GM12878 (cell line): ENCODE measurements at regions not wholly inside any gene's neighbourhood (a gene's known extent, or its start where the extent isn't known, plus 50 kb on each side); places are given as distances from the start of the nearest gene placed in this dataset.

Source experiments
- ATAC-seq: fragments of 200-7000 bp; cut with Tn5 transposase; 3 replicates; pipeline ENCODE4 v1.9.1; 2020; ENCODE audit warnings: mild to moderate bottlenecking, moderate library complexity
- BruUV-seq: library from RNA; stranded (reverse); fragments of 400-500 nt; replicated peaks from 2 replicates; lab custom pipeline; 2021; lab: Mats Ljungman, UMichigan
- CTCF ChIA-PET: fragments of 300-600 bp; sonication (Branson Sonifier 250); formaldehyde crosslinking; extraction: SDS; loops from one replicate; lab custom pipeline; 2021; ENCODE audit warnings: inconsistent platforms; lab: Yijun Ruan, JAX
- POLR2A ChIA-PET: fragments of 350-600 bp; formaldehyde crosslinking; extraction: SDS; loops from one replicate; lab custom pipeline; 2021; ENCODE audit warnings: inconsistent platforms; lab: Charles Lee
- RAD21 ChIA-PET: fragments of 300-600 bp; sonication (Branson Sonifier 250); formaldehyde crosslinking; loops from one replicate; lab custom pipeline; 2023; ENCODE audit warnings: antibody characterized with exemption; ENCODE audit not compliant: unreplicated experiment; lab: Charles Lee
- SMC1A ChIA-PET: fragments of 300-600 bp; sonication (Branson Sonifier 250); formaldehyde crosslinking; loops from one replicate; lab custom pipeline; 2023; ENCODE audit not compliant: unreplicated experiment, uncharacterized antibody; lab: Charles Lee
- DNase-seq: peaks from one replicate; pipeline ENCODE4 v3.0.0-alpha.2; 2011; ENCODE audit warnings: low read depth, low spot score
- FAIRE-seq: peaks from 3 replicates; lab custom pipeline; 2011; peaks lifted over from hg19 to GRCh38; lab: Jason Lieb, UNC
- H2AFZ ChIP-seq: 2 replicates; pipeline ENCODE4 v1.6.0; 2011; ENCODE audit warnings: low read depth, low read length, control low read depth; ENCODE audit not compliant: control insufficient read depth
- H3K27ac ChIP-seq: 2 replicates; pipeline ENCODE4 v1.5.1; 2011; ENCODE audit warnings: control low read depth; ENCODE audit not compliant: control insufficient read depth, insufficient read depth
- H3K27me3 ChIP-seq, 2 experiments: replicated peaks in 1 of 2; 2 replicates each; pipeline versions ENCODE4 v1.6.0 to v1.6.1; 2011; ENCODE audit warnings: low read length in 1 of 2; ENCODE audit not compliant: control insufficient read depth in 2 of 2, insufficient read depth in 2 of 2
- H3K36me3 ChIP-seq, 2 experiments: 2 replicates each; pipeline ENCODE4 v1.5.1; 2011; ENCODE audit warnings: low read length in 1 of 2; ENCODE audit not compliant: control insufficient read depth in 2 of 2, insufficient read depth in 2 of 2
- H3K4me1 ChIP-seq: 2 replicates; pipeline ENCODE4 v1.6.1; 2011; ENCODE audit warnings: mild to moderate bottlenecking, low read length, moderate library complexity, mixed read lengths; ENCODE audit not compliant: control insufficient read depth, insufficient read depth
- H3K4me2 ChIP-seq: 2 replicates; pipeline ENCODE4 v1.6.0; 2011; ENCODE audit warnings: control low read depth; ENCODE audit not compliant: control insufficient read depth, insufficient read depth
- H3K4me3 ChIP-seq: fragments of 200-600 bp; sonication (generic); 2 replicates; pipeline ENCODE4 v1.5.1; 2016
- H3K79me2 ChIP-seq: 2 replicates; pipeline ENCODE4 v1.6.0; 2011; ENCODE audit warnings: low read length; ENCODE audit not compliant: control insufficient read depth, insufficient read depth
- H3K9ac ChIP-seq: 2 replicates; pipeline ENCODE4 v1.8.0; 2011; ENCODE audit warnings: low read length, control low read depth, mixed read lengths; ENCODE audit not compliant: control insufficient read depth, insufficient read depth
- H3K9me3 ChIP-seq: replicated peaks from 3 replicates; pipeline ENCODE4 v1.5.1; 2011; ENCODE audit warnings: mild to moderate bottlenecking, low read length; ENCODE audit not compliant: control insufficient read depth, insufficient read depth
- H4K20me1 ChIP-seq: 2 replicates; pipeline ENCODE4 v1.6.0; 2011; ENCODE audit not compliant: control insufficient read depth, insufficient read depth
- ATF7 ChIP-seq: fragments of 450-650 bp; IDR thresholded peaks from 2 replicates; pipeline ENCODE4 v1.6.1; 2016; ENCODE audit warnings: low read depth, mild to moderate bottlenecking
- BCLAF1 ChIP-seq: fragments of 450-650 bp; IDR thresholded peaks from 2 replicates; pipeline ENCODE4 v1.6.1; 2017; ENCODE audit warnings: antibody characterized with exemption, mild to moderate bottlenecking, moderate library complexity
- RELB ChIP-seq: fragments of 450-650 bp; IDR thresholded peaks from 2 replicates; pipeline ENCODE4 v1.6.1; 2017; ENCODE audit warnings: low read depth, mild to moderate bottlenecking, moderate library complexity
- SIN3A ChIP-seq: IDR thresholded peaks from 2 replicates; pipeline ENCODE4 v1.6.1; 2012; ENCODE audit warnings: low read depth, low read length, improper control_type of control experiment
- WGBS: methylation state at CpG from one replicate; pipeline ENCODE4 v1.1.6; 2016; ENCODE audit warnings: low lambda C conversion rate; ENCODE audit not compliant: insufficient replicate concordance, insufficient coverage; ENCODE audit errors: missing lambda C conversion rate; 5-methylcytosine and 5-hydroxymethylcytosine counted together
- in situ Hi-C: fragments of 300-500 bp; cut with MboI; formaldehyde crosslinking; loops from 9 replicates; pipeline ENCODE4 v1.14.3; 2018; ENCODE audit warnings: mixed read lengths
- intact Hi-C: fragments of 100-400 bp; cut with micrococcal nuclease; formaldehyde crosslinking; loops from one replicate; pipeline ENCODE4 v1.14.2; 2022; ENCODE audit not compliant: unreplicated experiment

GRCh38 chr7:125641884-125642283 is 712.3 kb upstream of the POT1 start:
- POLR2A ChIA-PET: no interaction called here
- CTCF ChIA-PET: no interaction called here
- H3K4me3 ChIP-seq: no peak overlapping the region
- in situ Hi-C loops (no loop called here), intact Hi-C loops (no loop called here)
- H3K27ac ChIP-seq: no peak overlapping the region
- no peak for TF ChIP-seq BCLAF1
- peak; percentile 38; the same call in 1 of the 2 replicates for TF ChIP-seq ATF7
- DNase-seq (no peak), FAIRE-seq (no peak), ATAC-seq (no peak)
- H3K9ac ChIP-seq: no peak overlapping the region
- no peaks in the 10 kb centered on the region for H3K4me1 ChIP-seq
- H2AFZ ChIP-seq: no peak overlapping the region
- H3K4me2 ChIP-seq: no peak overlapping the region
- no peaks in the 10 kb centered on the region for H3K79me2 ChIP-seq
- no TSS peak for BruUV-seq
- no peaks in the 10 kb centered on the region for H3K36me3 ChIP-seq
- RAD21 ChIA-PET: no interaction called here
- SMC1A ChIA-PET: interaction anchor here (0.7 to 0.8 kb wide), 2 partner anchors 12 to 15 kb away, joined by 3 to 4 read pairs; no protein-coding TSS in a partner anchor
- 47% methylated on average over 3 of the region's 3 CpGs for WGBS
- no peaks in the 10 kb centered on the region for H3K27me3 ChIP-seq
- no peaks in the 10 kb centered on the region for H4K20me1 ChIP-seq
- no peaks in the 10 kb centered on the region for H3K9me3 ChIP-seq

GRCh38 chr7:125636320-125636962 is 706.8 kb upstream of the POT1 start:
- FAIRE-seq (no peak), DNase-seq (no peak), ATAC-seq (peak; percentile 54; the same call in 2 of the 3 replicates)
- RAD21 ChIA-PET: no interaction called here
- in situ Hi-C loops: no loop called here
- intact Hi-C loops: no loop called here
- H3K4me1 ChIP-seq: no peaks in the 10 kb centered on the region
- H3K36me3 ChIP-seq: no peaks in the 10 kb centered on the region
- H3K27ac ChIP-seq: no peak overlapping the region
- no peak overlapping the region for H3K9ac ChIP-seq
- no peaks in the 10 kb centered on the region for H3K79me2 ChIP-seq
- no peak overlapping the region for H3K4me3 ChIP-seq
- TF ChIP-seq SIN3A: no peak
- TF ChIP-seq RELB: peak; percentile 42; the same call in 1 of the 2 replicates
- TF ChIP-seq, all 136 proteins: peak for 1
- ChIA-PET SMC1A (interaction anchor here (1.1 kb wide), 1 partner anchor 144 kb away, joined by 3 read pairs; no protein-coding TSS in a partner anchor), CTCF (no interaction called here), POLR2A (no interaction called here)
- H3K9me3 ChIP-seq: no peaks in the 10 kb centered on the region
- no peak overlapping the region for H3K4me2 ChIP-seq
- no peaks in the 10 kb centered on the region for H3K27me3 ChIP-seq
- no peak overlapping the region for H2AFZ ChIP-seq
- H4K20me1 ChIP-seq: no peaks in the 10 kb centered on the region
- BruUV-seq: no TSS peak
